KBM-7 (cell line): ENCODE measurements at regions not wholly inside any gene's neighbourhood (a gene's known extent, or its start where the extent isn't known, plus 50 kb on each side); places are given as distances from the start of the nearest gene placed in this dataset.

Experiments used
- DNase-seq: peaks from one replicate; pipeline ENCODE4 v3.0.0-alpha.2; 2015
- in situ Hi-C: fragments of 300-500 bp; cut with MboI; formaldehyde crosslinking; loops from 2 replicates; pipeline ENCODE4 v1.14.3; 2020; ENCODE audit warnings: low sequenced_read_pairs, low pct_unique_long_range_greater_than_20kb, mixed read lengths

GRCh38 chr4:144531841-144532240 lies 114.1 kb upstream of the HHIP start:
- no peak for DNase-seq
- in situ Hi-C loops, result no loop called here

GRCh38 chr4:144547678-144548298 lies 98.2 kb upstream of the HHIP start:
- in situ Hi-C loops, result no loop called here

GRCh38 chr4:144556636-144557035 lies 89.3 kb upstream of the HHIP start:
- DNase-seq, result no peak
- in situ Hi-C loops, result no loop called here

More at GRCh38 chr4:144547678-144548298, 98.2 kb upstream of the HHIP start:
- DNase-seq, result no peak

GRCh38 chr4:144557404-144557803 lies 88.6 kb upstream of the HHIP start:
- in situ Hi-C loops, result no loop called here
- no peak for DNase-seq

GRCh38 chr4:144562019-144562705 lies 83.8 kb upstream of the HHIP start:
- in situ Hi-C loops, result no loop called here
- DNase-seq, result no peak

GRCh38 chr4:144564358-144564757 lies 81.6 kb upstream of the HHIP start:
- in situ Hi-C loops, result no loop called here

GRCh38 chr4:144565527-144566195 lies 80.3 kb upstream of the HHIP start:
- DNase-seq, result no peak
- in situ Hi-C loops, result no loop called here

More at GRCh38 chr4:144564358-144564757, 81.6 kb upstream of the HHIP start:
- DNase-seq, result no peak

- in situ Hi-C loops, result no loop called here
Measured at GRCh38 chr4:144572660-144573059, 73.3 kb upstream of the HHIP start.

GRCh38 chr4:144574000-144574399 lies 72.0 kb upstream of the HHIP start:
- no peak for DNase-seq
- in situ Hi-C loops, result no loop called here

More at GRCh38 chr4:144572660-144573059, 73.3 kb upstream of the HHIP start:
- DNase-seq, result peak; percentile 9

- in situ Hi-C loops, result no loop called here
- DNase-seq, result no peak
Measured at GRCh38 chr4:144574509-144574908, 71.4 kb upstream of the HHIP start.

GRCh38 chr4:144575181-144575580 lies 70.8 kb upstream of the HHIP start:
- in situ Hi-C loops, result no loop called here
- no peak for DNase-seq

- no peak for DNase-seq
- in situ Hi-C loops, result no loop called here
Measured at GRCh38 chr4:144578681-144579080, 67.3 kb upstream of the HHIP start.

- in situ Hi-C loops, result no loop called here
Measured at GRCh38 chr4:144579411-144580030, 66.4 kb upstream of the HHIP start.

GRCh38 chr4:144580430-144580829 lies 65.5 kb upstream of the HHIP start:
- in situ Hi-C loops, result no loop called here
- no peak for DNase-seq

More at GRCh38 chr4:144579411-144580030, 66.4 kb upstream of the HHIP start:
- DNase-seq, result no peak

- in situ Hi-C loops, result no loop called here
- DNase-seq, result no peak
Measured at GRCh38 chr4:144582105-144582850, 63.7 kb upstream of the HHIP start.

- in situ Hi-C loops, result no loop called here
- DNase-seq, result no peak
Measured at GRCh38 chr4:144582975-144583374, 63.0 kb upstream of the HHIP start.

- in situ Hi-C loops, result no loop called here
- DNase-seq, result no peak
Measured at GRCh38 chr4:144583658-144584057, 62.3 kb upstream of the HHIP start.

- no peak for DNase-seq
- in situ Hi-C loops, result no loop called here
Measured at GRCh38 chr4:144584428-144584827, 61.5 kb upstream of the HHIP start.

GRCh38 chr4:144589512-144589911 lies 56.4 kb upstream of the HHIP start:
- in situ Hi-C loops, result no loop called here
- no peak for DNase-seq
